ES-I3 (cell line): ENCODE measurements at regions not wholly inside any gene's neighbourhood (a gene's known extent, or its start where the extent isn't known, plus 50 kb on each side); places are given as distances from the start of the nearest gene placed in this dataset.
"Not testable (repeated sequence)": the region's sequence is repeated elsewhere in the genome, so short reads cannot be mapped to it uniquely, and the experiment has no call there.

ENCODE experiments used
- H3K36me3 ChIP-seq: 2 replicates; pipeline ENCODE4 v1.6.1; 2013; ENCODE audit warnings: mild to moderate bottlenecking, low read length, control low read depth, moderate library complexity; ENCODE audit not compliant: insufficient read depth
- H3K4me1 ChIP-seq: 2 replicates; pipeline ENCODE4 v1.6.1; 2013; ENCODE audit warnings: mild to moderate bottlenecking, control low read depth, low read length; ENCODE audit not compliant: insufficient read depth
- H3K9ac ChIP-seq: 2 replicates; pipeline ENCODE4 v1.6.1; 2013; ENCODE audit warnings: low read depth, mild to moderate bottlenecking, low read length, moderate library complexity
- H3K9me3 ChIP-seq: 2 replicates; pipeline ENCODE4 v1.6.1; 2013; ENCODE audit warnings: mild to moderate bottlenecking, low read length, moderate library complexity; ENCODE audit not compliant: control insufficient read depth, insufficient read depth

DNA sequence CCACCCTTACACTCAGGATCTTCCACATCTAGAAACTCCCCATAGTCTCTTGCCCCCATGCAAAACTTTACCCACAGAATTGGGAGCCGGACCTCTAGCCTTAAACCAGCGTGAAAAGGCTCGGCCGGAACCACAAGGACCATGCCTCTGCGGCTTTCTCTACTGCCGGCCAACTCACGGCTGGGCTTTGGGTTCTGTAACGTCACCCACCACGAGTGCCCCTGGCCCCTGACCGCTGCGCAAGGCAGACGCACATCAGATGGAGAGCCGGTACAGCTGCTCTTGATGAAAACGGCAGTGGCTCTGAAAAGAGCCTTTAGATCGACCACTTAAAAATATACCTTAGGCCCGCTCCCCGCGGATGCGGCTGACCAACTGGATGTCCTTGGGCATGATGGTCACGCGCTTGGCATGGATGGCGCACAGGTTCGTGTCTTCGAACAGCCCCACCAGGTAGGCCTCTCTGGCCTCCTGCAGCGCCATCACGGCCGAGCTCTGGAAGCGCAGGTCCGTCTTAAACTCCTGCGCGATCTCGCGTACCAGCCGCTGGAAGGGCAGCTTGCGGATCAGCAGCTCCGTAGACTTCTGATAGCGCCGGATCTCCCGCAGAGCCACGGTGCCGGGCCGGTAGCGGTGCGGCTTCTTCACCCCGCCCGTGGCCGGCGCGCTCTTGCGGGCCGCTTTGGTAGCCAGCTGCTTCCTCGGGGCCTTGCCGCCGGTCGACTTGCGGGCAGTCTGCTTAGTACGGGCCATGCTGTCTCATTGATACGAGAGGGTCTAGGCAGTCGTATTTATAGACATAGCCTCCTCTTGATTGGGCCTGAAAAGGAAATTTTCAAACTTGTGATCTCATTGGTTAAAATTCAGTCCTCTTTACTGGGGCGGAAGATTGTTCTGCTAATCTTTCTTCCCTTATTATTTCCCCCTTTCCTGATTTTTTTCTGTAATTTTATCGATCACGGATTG lies 66.3 kb downstream of the FAM72C start:
- H3K9ac ChIP-seq, H3K9me3 ChIP-seq, H3K36me3 ChIP-seq, H3K4me1 ChIP-seq: not testable (repeated sequence)

- H3K9ac ChIP-seq, H3K9me3 ChIP-seq, H3K4me1 ChIP-seq, H3K36me3 ChIP-seq: not testable (repeated sequence)
Measured at GRCh38 chr1:143904622-143904979, 67.2 kb downstream of the FAM72C start.

- not testable (repeated sequence) for H3K9ac ChIP-seq, H3K36me3 ChIP-seq, H3K4me1 ChIP-seq, H3K9me3 ChIP-seq
Measured at GRCh38 chr1:143903899-143904621, 67.7 kb downstream of the FAM72C start.

DNA sequence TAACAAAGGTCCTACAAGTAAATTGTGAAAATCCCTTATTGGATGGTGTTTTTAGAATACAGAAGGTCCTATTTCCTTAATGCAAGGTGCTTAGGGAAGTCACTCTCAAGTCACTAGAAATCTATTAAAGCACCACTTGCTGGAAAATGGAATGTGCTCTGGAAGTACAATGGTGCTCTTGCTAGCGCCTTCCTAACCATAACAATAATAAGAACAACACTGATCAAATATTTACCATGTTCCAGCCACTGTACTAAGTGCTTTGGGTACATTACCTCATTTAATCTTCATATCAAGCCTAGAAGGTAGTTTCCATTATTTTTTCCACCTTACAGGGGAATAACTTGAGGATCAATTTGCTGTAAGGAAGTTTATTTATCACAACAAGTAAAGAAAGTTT lies 75.4 kb downstream of the FAM72C start:
- not testable (repeated sequence) for H3K36me3 ChIP-seq, H3K9ac ChIP-seq, H3K4me1 ChIP-seq, H3K9me3 ChIP-seq

DNA sequence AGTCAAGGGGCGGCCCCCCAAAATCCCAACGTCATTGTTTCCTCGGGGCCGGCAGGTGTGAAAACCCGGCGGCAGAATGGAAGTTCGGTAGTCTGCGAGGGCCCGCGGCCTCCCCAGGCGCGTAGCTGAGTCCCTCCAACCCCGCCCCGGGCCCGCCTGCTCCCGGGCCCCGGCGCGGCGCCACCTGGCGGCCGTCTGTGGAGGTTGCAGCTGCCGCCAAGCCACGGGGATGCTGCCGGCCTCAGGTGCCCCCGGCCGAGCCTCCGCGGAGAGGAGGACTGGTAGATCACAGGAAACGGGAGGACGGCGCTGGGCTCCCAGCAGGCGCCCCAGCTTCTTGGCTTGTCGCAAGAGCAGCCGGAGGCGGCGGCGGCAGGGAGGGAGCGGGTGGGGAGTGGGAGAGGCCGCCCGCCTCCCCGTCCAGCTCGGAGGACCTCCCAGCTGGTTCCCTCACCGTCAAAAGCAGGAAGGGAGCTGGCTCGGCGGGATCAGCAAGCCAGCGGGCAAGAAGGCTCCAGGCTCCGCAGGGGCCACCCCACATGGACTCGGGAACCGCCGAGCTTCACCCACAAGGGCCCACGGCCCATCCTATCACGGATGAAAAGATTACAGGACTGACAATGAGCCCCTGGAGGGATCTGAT lies 86.7 kb downstream of the FAM72C start:
- H3K9ac ChIP-seq, H3K36me3 ChIP-seq, H3K4me1 ChIP-seq: not testable (repeated sequence)

DNA sequence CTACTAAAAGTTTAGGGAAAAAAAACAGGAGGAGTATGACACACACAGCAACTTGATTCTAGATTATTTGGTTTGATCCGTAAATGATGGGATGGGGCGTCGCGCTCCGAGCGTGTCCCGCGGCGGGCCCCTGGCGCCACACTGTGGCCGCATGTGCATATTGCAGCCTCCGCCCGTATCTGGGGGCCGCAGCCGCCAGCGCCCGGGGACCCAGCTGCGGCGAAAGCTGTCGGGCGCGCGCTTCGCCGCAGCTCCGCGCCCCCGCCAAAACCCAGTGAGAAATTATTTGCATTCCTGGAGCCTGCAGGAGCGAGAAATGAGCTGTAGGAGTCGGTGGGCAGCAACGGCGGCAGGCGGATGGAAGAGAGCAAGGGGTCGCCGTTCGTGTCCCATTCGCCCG lies 87.3 kb downstream of the FAM72C start:
- not testable (repeated sequence) for H3K9ac ChIP-seq, H3K9me3 ChIP-seq, H3K4me1 ChIP-seq, H3K36me3 ChIP-seq

More for the DNA sequence above, 86.7 kb downstream of the FAM72C start:
- H3K9me3 ChIP-seq: not testable (repeated sequence)

- H3K4me1 ChIP-seq, H3K9me3 ChIP-seq, H3K36me3 ChIP-seq, H3K9ac ChIP-seq: not testable (repeated sequence)
Measured at GRCh38 chr1:143879757-143880536, 91.8 kb downstream of the FAM72C start.

- H3K36me3 ChIP-seq, H3K9me3 ChIP-seq, H3K9ac ChIP-seq, H3K4me1 ChIP-seq: not testable (repeated sequence)
Measured at GRCh38 chr1:143875947-143876346, 95.8 kb downstream of the FAM72C start.

DNA sequence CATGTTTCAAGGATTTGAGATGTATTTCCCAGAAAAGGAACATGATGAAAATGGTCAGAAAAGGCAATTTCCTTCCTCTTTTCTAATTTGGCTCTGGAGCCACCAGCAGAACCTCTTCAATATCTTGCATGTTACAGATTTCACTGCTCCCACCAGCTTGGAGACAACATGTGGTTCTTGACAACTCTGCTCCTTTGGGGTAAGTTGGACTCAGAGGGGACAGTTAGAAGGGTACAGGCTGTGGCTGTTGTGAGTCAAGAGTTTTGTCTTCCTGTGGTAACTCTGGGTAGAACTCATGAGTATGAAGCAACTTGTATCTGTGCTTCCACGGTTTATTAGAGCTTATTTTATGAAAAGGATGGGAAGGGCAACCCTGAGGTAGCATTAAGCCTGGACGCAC lies 97.2 kb downstream of the FAM72C start:
- H3K36me3 ChIP-seq, H3K9ac ChIP-seq, H3K9me3 ChIP-seq, H3K4me1 ChIP-seq: not testable (repeated sequence)

GRCh38 chr1:143873650-143874049 lies 98.1 kb downstream of the FAM72C start:
- H3K36me3 ChIP-seq, H3K9me3 ChIP-seq, H3K9ac ChIP-seq, H3K4me1 ChIP-seq: not testable (repeated sequence)

- not testable (repeated sequence) for H3K4me1 ChIP-seq, H3K36me3 ChIP-seq, H3K9me3 ChIP-seq, H3K9ac ChIP-seq
Measured at GRCh38 chr1:143870388-143870787, 101.4 kb downstream of the FAM72C start.

- H3K36me3 ChIP-seq, H3K9ac ChIP-seq, H3K9me3 ChIP-seq, H3K4me1 ChIP-seq: not testable (repeated sequence)
Measured at GRCh38 chr1:143867590-143868220, 104.1 kb downstream of the FAM72C start.

DNA sequence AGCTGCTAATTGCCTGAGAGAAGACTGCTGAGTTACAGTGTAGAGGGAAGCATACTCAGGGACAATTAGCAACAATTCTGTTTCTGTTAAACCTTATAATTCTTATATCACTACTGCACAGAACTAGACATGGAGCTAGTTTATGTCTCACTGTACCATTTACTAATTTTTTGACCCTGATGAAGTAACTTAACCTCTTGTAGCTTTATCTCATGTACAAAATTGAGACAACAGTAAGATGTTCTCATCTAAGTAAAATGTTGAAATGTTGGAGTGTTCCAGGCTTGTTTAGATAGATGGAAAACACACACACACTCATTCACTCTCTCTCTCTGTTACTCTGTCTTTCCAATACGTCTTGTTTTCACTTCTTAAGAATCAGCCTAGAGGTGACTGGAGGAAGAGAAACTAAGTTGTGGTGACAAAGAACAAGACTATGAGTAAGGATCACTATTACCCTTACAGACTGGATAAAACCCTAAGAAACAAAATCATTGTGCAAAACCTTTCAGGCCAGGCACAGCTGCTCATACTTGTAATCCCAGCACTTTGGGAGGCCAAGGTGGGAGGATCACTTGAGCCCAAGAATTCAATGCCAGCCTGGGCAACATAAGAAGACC lies 107.8 kb downstream of the FAM72C start:
- not testable (repeated sequence) for H3K4me1 ChIP-seq, H3K9ac ChIP-seq

DNA sequence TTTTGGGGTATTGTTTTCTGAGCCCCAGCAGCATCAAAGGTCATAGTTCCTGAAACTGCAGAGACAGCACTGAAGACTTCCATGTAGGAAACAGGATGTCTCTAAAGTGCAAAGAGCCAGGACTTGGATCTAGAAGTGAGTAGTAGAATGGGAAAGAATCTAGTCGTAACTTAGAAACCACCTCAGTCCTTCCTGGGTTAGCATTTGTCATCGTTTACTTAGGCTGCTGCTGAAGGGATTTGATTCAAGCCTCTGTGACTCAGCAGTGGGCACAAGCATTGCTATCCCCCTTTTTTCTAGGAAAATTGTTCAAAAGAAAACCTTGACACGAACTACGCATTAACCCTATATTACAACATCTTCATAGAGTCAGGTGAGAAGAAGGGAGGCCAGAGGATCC lies 109.1 kb downstream of the FAM72C start:
- not testable (repeated sequence) for H3K9ac ChIP-seq, H3K4me1 ChIP-seq, H3K9me3 ChIP-seq, H3K36me3 ChIP-seq

More for the DNA sequence above, 107.8 kb downstream of the FAM72C start:
- not testable (repeated sequence) for H3K36me3 ChIP-seq, H3K9me3 ChIP-seq
